UCSD-AML1 (cell line): ENCODE measurements at regions not wholly inside any gene's neighbourhood (a gene's known extent, or its start where the extent isn't known, plus 50 kb on each side); places are given as distances from the start of the nearest gene placed in this dataset.
"Not testable (repeated sequence)": the region's sequence is repeated elsewhere in the genome, so short reads cannot be mapped to it uniquely, and the experiment has no call there.

Experiments used
- DNase-seq: peaks from one replicate; lab custom pipeline; 2025; ENCODE audit not compliant: unreplicated experiment; lab: John Stamatoyannopoulos, UW

DNA sequence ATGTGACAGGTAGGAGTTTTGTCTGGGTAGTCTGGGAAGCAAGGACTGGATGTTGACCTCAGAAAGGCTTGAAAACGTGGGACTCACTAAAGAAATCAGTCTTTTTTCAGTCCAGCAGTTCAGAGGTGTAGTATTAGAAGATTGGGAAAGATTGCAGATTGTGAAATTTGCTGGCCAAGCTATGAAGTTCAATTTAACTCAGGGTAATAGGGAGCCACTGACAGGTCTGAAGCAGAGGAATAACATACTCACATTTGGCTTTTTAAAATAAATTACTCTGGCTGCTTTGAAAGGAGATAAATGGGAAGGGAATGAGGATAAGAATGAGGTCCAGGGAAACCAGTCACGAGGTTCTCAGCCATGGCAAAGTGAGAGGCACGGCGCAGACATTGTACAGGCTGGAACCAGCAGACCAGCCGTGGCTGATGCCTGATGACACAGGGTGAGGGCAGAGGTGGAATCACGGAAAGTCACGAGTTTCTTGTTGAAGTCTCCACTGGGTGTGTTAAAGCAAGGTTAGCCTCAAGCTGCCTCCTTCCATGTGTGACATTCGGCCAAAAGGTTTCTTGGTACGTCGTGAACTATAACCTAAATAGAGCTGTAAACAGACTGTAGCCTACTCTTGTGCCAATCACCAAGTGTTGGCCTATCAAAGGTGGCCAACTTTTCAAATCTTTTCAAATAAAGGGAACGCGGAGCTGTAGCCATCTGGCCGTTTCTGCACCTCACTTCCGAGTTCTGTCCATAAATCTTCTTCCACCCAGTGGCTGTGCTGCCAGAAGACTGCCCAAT, 377.6 kb downstream of the IRS2 start:
- no peak for DNase-seq

DNA sequence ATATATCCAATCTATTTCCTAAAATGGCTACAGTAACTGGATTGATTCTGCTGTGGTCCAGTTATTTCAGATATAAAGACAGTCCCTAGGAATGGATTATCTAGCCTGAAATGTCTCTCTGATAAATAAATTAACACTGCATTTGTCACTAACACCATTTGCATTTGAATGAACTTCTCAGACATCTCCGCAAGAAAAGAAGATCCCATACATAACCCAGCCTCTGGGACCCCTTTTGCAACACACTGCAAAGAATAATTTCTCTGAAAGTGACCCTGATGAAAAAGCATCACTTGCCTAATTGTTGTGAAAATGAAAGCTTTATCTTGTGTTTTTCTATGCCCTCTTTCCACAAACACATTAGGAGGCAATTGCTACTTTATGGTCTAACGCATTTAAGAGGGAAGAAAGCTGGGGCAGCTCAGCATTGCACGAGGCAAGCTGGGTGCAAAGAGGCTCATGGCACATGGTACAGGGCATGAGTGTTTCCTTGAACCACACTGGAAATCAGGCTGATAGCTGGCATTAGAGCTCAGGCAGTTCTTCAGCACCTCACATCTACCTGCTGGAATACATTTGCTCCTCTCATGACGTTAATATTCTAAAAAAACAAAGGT, 379.9 kb downstream of the IRS2 start:
- DNase-seq, result no peak

DNA sequence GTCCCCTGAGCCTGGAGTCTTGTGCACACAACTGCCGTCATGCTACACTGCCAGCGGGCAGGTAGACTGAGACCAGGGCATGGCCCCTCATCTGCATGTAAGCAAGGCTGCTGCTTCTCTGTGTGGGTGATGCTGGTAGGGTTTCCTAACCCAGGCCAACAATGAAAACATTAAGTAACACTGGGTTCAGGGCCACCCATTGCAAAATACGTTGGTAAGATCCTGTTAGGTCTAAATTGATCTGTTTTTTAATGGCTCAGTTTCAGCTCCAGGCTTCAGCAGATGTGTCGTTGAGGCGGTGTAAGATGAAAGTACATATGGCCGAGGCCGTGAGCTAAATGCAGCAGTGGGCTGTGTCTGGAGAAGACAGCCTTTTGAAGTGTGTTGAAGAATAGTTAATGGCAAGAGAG, 383.4 kb downstream of the IRS2 start:
- DNase-seq, result no peak

DNA sequence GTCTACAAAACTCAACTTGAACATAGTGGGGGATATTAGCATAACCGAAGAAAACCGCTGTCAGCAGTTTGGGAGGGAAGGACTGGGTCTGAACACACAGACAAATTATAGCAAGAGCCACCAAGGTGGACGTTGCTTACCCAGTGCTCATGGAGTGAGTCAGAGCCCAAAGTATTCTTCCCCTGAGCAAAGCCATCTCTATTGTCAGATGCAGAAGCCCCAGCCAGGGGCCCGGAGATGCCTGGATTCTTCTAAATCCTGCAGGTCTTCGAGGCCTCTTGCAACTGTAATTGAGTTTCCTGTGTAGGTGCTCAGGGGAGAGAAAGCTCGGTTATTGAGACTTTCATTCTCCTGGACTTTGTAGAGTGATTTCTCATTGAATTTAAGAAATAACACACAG, 384.5 kb downstream of the IRS2 start:
- no peak for DNase-seq

DNA sequence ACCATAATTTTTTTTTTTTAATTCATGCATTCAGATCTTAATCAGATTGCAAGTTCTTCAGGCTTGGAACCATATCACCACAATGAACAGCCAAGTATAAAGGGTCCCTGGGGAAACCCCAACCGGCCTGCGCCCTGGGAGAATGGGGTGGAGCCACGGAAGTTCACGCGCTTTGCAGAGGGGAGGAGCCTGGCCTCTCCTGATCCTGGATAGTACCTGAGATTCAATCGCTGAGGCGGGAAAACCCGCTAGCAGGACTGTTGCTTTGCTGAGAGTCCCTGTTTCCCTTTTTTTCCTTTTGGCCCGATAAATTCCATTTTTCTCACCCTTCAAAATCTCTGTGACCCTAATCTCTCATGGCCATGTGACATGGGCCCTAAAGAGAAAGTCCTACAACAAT, 385.1 kb downstream of the IRS2 start:
- DNase-seq, result no peak

DNA sequence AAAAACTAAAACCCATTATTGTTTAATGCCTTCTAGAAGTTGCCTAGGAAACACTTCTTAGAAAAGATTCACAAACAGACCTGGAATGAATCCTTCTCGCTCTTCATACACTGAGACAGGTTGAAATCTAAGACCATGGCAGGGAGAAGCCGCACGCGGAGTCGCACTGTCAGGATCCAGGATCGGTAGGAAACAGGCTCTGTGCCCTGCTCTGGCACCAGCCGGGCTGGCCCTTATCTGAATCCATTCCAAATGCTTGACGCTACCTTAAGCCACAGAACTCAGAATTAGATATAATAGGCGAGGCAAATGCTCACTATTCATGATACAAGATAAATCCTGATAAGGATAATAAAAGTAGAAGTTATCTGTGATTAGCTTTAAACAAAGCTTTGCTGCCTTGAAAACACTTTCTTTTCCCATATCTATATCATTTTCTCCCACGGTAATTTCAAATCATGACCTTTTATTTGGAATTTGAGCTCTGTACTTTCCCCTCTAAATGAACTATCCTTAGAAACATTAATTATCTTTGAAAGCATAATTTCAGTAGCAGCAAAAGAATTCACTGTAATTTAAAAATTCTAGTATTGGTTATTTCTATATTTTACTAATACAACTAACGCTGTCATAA, 385.6 kb downstream of the IRS2 start:
- DNase-seq, result no peak

DNA sequence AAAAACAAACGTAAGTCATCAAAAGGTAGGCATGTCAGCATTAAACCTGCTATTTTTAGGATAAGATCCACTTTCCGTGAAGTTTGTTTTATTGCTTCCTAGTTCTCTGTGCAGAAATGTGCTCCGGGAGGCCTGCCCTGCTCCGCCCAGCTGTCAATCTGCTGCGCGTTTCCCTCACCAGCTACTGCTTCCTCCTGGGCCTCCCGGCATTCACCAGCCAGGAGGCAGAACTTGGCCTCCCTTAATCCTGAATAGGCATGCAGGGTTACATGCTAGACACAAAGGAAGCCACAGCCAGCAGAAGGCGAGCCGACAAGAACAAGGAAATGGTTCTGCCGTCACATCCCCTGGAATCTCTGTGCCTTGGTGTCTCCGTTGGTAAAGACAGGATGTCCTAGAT, 386.2 kb downstream of the IRS2 start:
- peak; percentile 46 for DNase-seq

DNA sequence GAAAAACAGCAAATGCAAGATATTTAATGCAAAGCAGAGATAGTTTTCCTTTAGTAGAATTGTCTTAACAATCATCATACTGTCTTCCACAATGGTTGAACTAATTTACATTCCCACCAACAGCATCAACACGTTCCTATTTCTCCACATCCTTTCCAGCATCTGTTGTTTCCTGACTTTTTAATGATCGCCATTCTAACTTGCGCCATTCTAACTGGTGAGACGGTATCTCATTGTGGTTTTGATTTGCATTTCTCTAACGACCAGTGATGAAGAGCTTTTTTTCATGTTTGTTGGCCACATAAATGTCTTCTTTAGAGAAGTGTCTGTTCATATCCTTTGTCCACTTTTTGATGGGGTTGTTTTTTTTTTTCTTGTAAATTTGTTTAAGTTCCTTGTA, 388.3 kb downstream of the IRS2 start:
- DNase-seq, result not testable (repeated sequence)

DNA sequence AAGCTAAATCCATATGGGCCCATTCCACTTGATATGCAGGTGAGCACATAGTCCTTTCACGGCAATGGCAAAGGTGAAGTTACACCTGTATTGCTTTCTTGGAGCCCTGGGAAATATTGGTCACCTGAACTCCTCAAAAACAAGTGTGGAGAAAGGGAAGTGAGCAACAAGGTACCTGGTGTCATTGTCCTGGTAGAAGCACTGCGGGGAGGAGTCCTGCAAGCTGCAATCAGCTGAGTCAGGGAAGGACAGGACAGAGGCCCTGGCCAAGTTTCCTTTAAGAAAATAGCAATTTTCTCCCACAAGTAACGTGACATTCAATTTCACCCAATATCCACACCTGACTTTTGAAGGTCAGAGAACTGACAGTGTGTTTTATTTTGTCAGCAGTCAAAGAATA, 389.1 kb downstream of the IRS2 start:
- no peak for DNase-seq

DNA sequence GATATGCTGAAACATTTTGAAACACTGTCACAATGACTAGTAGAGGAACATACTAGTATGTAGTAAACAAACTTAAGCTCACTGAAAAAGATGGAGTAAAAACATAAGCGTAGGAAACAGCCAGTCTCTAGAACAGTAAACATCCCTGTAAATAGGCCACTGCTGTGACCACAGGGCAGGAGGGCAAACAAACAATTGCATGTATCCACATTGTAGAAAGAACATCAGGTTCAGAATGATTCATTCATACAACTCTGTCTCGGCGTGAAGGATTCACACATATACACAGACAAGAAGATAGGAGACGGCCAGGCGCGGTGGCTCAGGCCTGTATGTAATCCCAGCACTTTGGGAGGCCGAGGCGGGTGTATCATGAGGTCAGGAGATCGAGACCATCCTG, 390.1 kb downstream of the IRS2 start:
- no peak for DNase-seq

DNA sequence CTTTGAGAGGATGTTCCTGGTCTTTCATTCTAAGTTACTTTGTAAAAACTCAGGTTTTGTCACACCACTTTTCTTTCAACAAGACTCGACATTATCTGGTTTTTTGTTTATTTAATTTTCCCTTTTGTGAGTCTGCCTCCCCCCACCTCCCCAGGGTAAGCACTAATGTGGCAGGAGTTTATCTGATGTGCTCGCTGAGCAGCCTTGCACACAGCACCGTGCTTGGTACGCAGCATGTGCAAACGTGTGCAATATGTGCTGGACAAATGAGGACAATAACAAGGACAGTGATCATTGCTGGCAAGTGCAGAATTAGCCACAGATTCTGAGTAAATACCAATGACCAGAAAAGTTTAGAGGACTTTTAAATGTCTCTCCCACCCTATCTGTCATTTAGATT, 391.4 kb downstream of the IRS2 start:
- no peak for DNase-seq

DNA sequence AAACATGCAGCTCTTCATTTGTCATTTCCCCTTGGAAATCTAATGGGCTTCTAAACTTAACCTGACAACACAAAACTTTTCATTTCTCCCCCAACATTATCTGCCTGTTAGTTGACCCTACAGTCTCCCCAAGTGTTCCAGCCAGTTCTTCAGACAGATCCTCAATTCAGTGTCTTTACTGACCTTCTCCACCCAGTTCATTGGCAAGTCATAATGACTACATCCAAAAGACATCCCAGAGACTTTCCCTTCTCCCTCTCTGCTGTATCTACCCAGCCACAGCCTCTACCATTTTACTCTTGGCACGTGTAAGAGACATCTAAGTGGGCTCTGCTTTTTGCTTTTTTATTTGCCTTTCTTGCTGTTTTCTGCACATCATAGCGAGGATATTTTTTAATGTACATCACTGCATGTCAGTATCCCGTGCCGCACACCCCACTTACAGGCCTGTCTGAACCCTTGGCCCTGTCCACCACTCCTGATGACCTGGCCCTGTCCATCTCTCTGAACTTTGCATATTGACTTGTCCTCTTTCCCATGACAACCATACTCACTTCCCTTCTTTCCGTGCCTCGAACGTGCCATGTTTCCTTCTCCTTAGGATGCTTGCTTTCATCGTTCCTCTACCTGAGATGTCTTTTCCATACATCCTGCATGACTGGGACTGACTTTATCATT, 391.9 kb downstream of the IRS2 start:
- DNase-seq, result no peak

DNA sequence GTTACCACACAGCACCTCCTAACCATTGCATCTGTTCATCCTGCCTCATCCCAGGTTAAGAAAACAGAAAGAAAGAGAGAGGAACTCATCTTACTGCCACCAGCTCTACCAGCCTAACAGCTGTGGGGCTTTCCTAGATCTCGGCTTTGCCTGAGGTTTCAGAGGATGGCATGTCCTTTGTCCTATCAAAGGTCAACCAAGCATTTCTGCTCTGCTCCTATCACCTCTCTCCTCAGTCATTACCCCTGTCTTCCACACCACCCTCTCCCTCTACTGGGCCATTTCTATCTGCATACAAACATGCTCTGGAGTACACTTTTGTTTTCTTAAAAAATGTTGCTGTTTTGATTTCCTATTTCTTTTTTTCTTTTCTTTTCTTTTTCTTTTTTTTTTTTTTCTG, 393.3 kb downstream of the IRS2 start:
- DNase-seq, result no peak

DNA sequence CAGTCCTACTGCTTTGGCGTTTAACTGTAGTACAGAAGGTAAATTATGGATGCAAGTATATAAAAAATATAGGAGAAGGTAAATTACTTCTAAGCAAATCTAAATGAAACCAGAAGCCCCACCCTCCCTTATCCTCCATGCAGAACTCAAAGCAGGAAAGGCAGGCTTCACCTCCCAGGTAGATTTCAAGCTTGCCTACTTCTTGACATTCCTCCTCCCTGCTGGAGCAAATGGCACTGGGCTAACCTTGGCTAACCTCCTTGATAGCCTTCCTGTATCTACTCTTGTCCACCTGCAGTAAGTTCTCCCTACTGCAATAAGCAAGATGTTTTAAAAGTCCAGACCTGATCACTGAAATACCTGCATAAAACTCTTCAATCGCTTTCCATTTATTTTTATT, 396.0 kb downstream of the IRS2 start:
- no peak for DNase-seq

DNA sequence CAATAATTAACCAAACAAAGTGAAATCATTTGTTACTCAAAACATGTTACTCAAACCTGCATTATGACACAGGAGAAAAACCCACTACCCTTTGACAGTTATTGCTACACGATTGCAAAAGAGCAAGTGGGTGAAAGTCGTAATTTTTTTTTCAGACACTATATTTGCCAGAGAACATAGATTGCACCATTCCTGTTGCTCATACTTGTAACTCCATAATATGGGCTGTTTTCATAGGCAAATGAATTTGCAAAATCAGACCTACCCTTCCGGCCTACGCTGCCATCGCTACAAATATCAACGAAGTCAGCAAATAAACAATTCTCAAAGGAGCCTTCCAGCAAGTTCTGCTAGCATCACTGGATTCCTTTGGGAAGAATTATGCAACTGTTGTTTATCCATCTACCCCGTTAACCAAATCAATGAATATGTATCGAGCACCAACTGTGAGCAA, 396.5 kb downstream of the IRS2 start:
- no peak for DNase-seq

DNA sequence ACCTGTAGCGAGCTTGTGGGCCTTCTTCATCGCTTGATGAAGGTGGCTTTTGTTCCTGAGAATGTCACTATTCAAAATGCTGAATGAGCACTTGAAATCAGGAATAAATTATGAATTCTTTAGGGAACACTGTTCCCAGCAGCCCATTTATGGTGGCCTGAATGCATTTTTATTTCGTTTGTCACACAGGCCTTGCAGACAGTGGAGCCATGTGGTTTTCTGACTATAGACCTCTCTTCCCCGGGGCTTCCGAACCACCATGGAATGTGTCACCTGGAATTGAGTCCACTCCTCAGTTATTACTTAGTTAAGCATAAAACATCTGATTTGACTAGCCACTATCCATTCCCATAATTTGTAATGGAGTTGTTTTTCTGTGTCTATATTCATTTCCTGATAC, 396.9 kb downstream of the IRS2 start:
- DNase-seq, result no peak

DNA sequence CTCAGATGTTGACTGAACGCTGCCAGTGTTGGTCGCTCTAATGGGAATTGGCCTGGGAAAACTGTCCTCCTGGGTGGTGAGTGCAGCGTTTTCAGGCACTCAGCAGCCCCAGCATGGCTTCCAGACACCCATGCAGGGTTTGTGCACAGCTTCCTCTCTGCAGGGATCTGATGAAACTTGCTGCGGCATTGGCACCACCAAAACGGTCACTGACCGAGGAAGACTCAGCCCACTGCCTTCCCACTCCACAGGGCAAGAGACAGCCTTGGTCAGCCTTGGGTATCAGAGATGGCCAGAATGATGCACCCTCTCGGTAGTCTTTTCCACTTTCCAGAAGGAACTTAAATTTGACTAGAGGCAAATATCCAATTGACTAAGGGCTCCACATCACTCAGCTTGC, 398.9 kb downstream of the IRS2 start:
- no peak for DNase-seq

DNA sequence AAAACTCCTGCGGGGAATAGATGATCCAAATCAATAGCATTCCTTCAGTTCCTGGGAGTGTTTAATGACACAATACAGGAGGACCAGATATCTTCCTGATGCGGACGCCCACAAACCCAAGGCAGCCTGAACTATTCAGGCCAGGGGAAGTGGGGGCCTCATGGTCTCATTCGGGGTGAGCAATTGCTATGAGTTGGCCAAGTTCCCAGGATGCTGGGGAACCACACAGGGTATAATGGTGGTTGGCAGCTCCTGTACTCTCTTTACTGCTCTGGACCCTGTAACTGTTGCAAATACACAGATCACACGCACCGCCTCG, 401.2 kb downstream of the IRS2 start:
- no peak for DNase-seq

DNA sequence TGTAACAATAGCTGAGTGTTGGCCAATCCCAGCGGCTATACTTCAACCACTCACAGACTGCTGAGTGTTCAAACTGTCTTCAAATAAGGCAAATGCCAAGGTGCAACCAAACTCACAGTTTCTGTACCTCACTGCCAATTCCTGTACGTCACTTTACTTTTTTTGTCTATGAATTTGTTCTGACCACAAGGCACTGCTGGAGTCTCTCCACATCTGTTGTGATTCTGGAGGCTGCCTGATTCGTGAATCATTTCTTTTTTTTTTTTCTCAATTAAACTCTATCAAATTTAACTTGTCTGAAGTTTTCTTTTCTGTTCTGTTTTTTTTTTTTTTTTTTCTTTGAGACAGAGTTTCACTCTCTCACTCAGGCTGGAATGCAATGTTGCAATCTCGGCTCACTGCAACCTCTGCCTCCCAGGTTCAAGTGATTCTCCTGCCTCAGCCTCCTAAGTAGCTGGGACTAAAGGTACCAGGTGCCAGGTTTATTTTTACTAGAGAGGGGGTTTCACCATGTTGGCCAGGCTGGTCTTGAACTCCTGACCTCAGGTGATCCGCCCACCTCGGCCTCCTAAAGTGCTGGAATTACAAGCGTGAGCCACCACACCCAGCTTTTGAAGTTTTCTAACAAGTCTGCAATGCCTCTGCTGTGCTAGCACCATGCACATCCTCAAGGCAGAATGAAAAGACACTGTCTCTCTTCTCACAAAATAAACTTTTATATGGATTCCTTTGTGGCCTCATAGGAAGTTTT, 401.7 kb downstream of the IRS2 start:
- DNase-seq, result no peak

DNA sequence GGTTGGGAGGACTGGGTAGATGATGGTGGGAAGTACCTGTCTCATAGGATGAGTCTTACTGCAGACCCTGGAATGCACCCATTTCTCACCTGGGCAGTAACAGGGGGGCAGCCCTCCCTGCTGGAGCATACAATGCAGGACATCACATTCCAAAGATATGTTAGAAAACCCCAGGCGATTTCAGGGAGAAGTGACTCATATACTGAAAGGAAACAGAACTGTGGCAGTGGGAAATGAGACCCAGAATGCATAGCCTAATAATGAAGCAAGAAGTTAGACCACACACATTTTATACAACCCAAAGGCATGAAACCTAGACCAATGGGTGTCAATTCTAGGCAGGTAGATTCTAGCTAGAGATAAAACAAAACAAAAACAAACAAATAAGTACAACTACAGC, 402.7 kb downstream of the IRS2 start:
- DNase-seq, result no peak

DNA sequence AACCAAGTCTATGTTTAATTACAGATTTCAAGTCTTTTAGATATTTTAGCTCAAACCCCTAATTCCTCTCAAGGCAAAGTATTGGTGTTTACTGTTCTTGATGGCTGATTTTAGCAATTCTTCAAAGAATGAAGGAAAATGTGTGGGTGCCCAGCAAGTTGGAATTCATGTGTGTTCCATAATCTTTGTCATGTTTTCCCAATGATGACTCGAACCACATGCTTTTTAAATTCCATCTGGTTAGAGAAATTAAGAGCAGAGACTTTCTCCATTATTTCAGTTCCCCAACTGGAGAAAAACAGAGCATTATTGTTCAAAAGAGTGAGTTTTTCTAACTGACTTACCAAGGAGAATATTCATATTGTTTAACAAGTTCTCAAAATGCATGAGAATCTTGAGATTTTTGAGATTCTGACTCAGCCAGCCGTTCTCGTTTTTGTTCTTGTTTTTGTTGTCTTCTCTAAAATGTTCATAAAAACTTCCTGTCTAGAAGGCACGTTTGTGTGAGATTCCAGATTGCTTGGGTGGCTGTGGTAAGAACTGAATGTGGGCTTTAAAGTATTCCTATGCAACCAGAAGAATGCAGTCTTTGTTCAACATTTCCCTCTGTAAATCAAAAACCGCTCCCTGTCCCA, 404.7 kb downstream of the IRS2 start:
- no peak for DNase-seq
